IMR-90 (cell line): ENCODE measurements at regions not wholly inside any gene's neighbourhood (a gene's known extent, or its start where the extent isn't known, plus 50 kb on each side); places are given as distances from the start of the nearest gene placed in this dataset.

Experiments
- ATAC-seq: fragments of 200-7000 bp; cut with Tn5 transposase; 2 replicates; pipeline ENCODE4 v1.9.1; 2020; ENCODE audit warnings: low read depth, mild to moderate bottlenecking, moderate library complexity
- BruUV-seq: library from RNA; stranded (reverse); fragments of 400-500 nt; replicated peaks from 2 replicates; lab custom pipeline; 2021; lab: Mats Ljungman, UMichigan
- CTCF ChIA-PET: fragments of 300-600 bp; formaldehyde crosslinking; extraction: SDS; loops from one replicate; lab custom pipeline; 2021; ENCODE audit warnings: antibody characterized with exemption; lab: Yijun Ruan, JAX
- POLR2A ChIA-PET: fragments of 300-600 bp; sonication (Branson Sonifier 250); formaldehyde crosslinking; loops from one replicate; lab custom pipeline; 2022; ENCODE audit warnings: antibody characterized with exemption; ENCODE audit not compliant: unreplicated experiment; lab: Charles Lee
- DNase-seq: peaks from one replicate; pipeline ENCODE4 v3.0.0; 2013
- H2AFZ ChIP-seq: replicated peaks from 2 replicates; pipeline ENCODE3; 2013; ENCODE audit warnings: low read length, mild to moderate bottlenecking; ENCODE audit not compliant: poor library complexity
- H2AK5ac ChIP-seq: 2 replicates; pipeline ENCODE4 v1.6.1; 2013; ENCODE audit warnings: low read depth, low read length, inconsistent platforms
- H2AK9ac ChIP-seq: replicated peaks from 2 replicates; pipeline ENCODE3; 2013; ENCODE audit warnings: mild to moderate bottlenecking, low read depth, low read length, moderate library complexity; ENCODE audit not compliant: poor library complexity
- H2BK120ac ChIP-seq: 2 replicates; pipeline ENCODE4 v1.6.1; 2013; ENCODE audit warnings: low read depth, low read length, inconsistent platforms
- H2BK15ac ChIP-seq: 3 replicates; pipeline ENCODE4 v1.6.1; 2013; ENCODE audit warnings: low read depth, low read length, inconsistent platforms
- H2BK20ac ChIP-seq: 2 replicates; pipeline ENCODE4 v1.6.1; 2013; ENCODE audit warnings: low read depth, mild to moderate bottlenecking, inconsistent platforms, low read length, moderate library complexity
- H2BK5ac ChIP-seq: 2 replicates; pipeline ENCODE4 v1.6.1; 2013; ENCODE audit warnings: mild to moderate bottlenecking, low read depth, low read length, inconsistent platforms; ENCODE audit not compliant: poor library complexity, severe bottlenecking
- H3K14ac ChIP-seq: replicated peaks from 2 replicates; pipeline ENCODE4 v1.6.1; 2013; ENCODE audit warnings: low read depth, low read length, inconsistent platforms
- H3K18ac ChIP-seq: 2 replicates; pipeline ENCODE4 v1.6.1; 2013; ENCODE audit warnings: low read depth, low read length, control low read depth
- H3K23ac ChIP-seq: 2 replicates; pipeline ENCODE4 v1.6.1; 2013; ENCODE audit warnings: low read depth, low read length, inconsistent platforms
- H3K27ac ChIP-seq: 2 replicates; pipeline ENCODE4 v1.5.1; 2013; ENCODE audit warnings: mild to moderate bottlenecking, control low read depth, low read length; ENCODE audit not compliant: insufficient read depth
- H3K27me3 ChIP-seq: 2 replicates; pipeline ENCODE4 v1.6.1; 2013; ENCODE audit warnings: low read length; ENCODE audit not compliant: control insufficient read depth, insufficient read depth
- H3K36me3 ChIP-seq: 2 replicates; pipeline ENCODE4 v1.6.1; 2013; ENCODE audit warnings: low read length, mixed read lengths; ENCODE audit not compliant: control insufficient read depth, insufficient read depth
- H3K4ac ChIP-seq: 2 replicates; pipeline ENCODE4 v1.6.1; 2013; ENCODE audit warnings: low read depth, low read length, inconsistent platforms
- H3K4me1 ChIP-seq: 2 replicates; pipeline ENCODE4 v1.6.1; 2013; ENCODE audit warnings: low read length, mixed read lengths; ENCODE audit not compliant: control insufficient read depth, insufficient read depth
- H3K4me2 ChIP-seq: 2 replicates; pipeline ENCODE4 v1.6.1; 2013; ENCODE audit warnings: low read depth, mild to moderate bottlenecking, control low read depth, low read length, moderate library complexity
- H3K4me3 ChIP-seq: 2 replicates; pipeline ENCODE4 v1.5.1; 2013; ENCODE audit warnings: low read depth, mild to moderate bottlenecking, control low read depth, low read length, moderate library complexity; ENCODE audit not compliant: insufficient read depth
- H3K56ac ChIP-seq: 2 replicates; pipeline ENCODE4 v1.6.1; 2013; ENCODE audit warnings: low read length, inconsistent platforms; ENCODE audit not compliant: insufficient read depth; ENCODE audit errors: extremely low read depth
- H3K79me1 ChIP-seq, 2 experiments: 2 replicates each; pipeline ENCODE4 v1.6.1; 2013; ENCODE audit warnings: low read length in 2 of 2, inconsistent platforms in 1 of 2, low read depth in 1 of 2
- H3K9ac ChIP-seq: 2 replicates; pipeline ENCODE4 v1.6.1; 2013; ENCODE audit warnings: low read depth, low read length, control low read depth
- H3K9me1 ChIP-seq: 2 replicates; pipeline ENCODE4 v1.6.1; 2013; ENCODE audit warnings: low read length, inconsistent platforms; ENCODE audit not compliant: insufficient read depth
- H3K9me3 ChIP-seq: 2 replicates; pipeline ENCODE4 v1.6.1; 2013; ENCODE audit warnings: low read length; ENCODE audit not compliant: control insufficient read depth, insufficient read depth
- H4K20me1 ChIP-seq: 2 replicates; pipeline ENCODE4 v1.6.1; 2013; ENCODE audit warnings: low read length, inconsistent platforms; ENCODE audit not compliant: insufficient read depth
- H4K5ac ChIP-seq: 2 replicates; pipeline ENCODE4 v1.6.1; 2013; ENCODE audit warnings: mild to moderate bottlenecking, low read depth, low read length, control low read depth
- H4K8ac ChIP-seq, 2 experiments: 2 replicates each; pipeline ENCODE4 v1.6.1; 2013; ENCODE audit warnings: low read depth in 2 of 2, low read length in 2 of 2, control low read depth in 1 of 2, inconsistent platforms in 1 of 2
- H4K91ac ChIP-seq: 2 replicates; pipeline ENCODE4 v1.6.1; 2013; ENCODE audit warnings: low read depth, low read length, inconsistent platforms; ENCODE audit not compliant: insufficient read depth
- CHD1 ChIP-seq: IDR thresholded peaks from 2 replicates; pipeline ENCODE4 v1.6.1; 2012; ENCODE audit warnings: low read depth, low read length, improper control_type of control experiment
- ELK1 ChIP-seq: fragments of 150-350 bp; IDR thresholded peaks from 2 replicates; pipeline ENCODE4 v1.6.1; 2016; ENCODE audit warnings: low read depth, mild to moderate bottlenecking, low read length, moderate library complexity, borderline replicate concordance
- MAZ ChIP-seq: IDR thresholded peaks from 2 replicates; pipeline ENCODE4 v1.6.1; 2012; ENCODE audit warnings: low read depth, mild to moderate bottlenecking, low read length, improper control_type of control experiment, moderate library complexity, borderline replicate concordance
- MXI1 ChIP-seq: IDR thresholded peaks from 2 replicates; pipeline ENCODE4 v1.6.1; 2012; ENCODE audit warnings: low read depth, mild to moderate bottlenecking, low read length, moderate library complexity, borderline replicate concordance
- NFE2L2 ChIP-seq: fragments of 150-350 bp; IDR thresholded peaks from 2 replicates; pipeline ENCODE4 v1.6.1; 2016; ENCODE audit warnings: low read depth, mild to moderate bottlenecking, low read length
- RAD21 ChIP-seq: IDR thresholded peaks from 2 replicates; pipeline ENCODE4 v1.6.1; 2012; ENCODE audit warnings: low read length, improper control_type of control experiment
- RCOR1 ChIP-seq: IDR thresholded peaks from 2 replicates; pipeline ENCODE4 v1.6.1; 2012; ENCODE audit warnings: mild to moderate bottlenecking, low read length, improper control_type of control experiment; ENCODE audit not compliant: insufficient replicate concordance
- RFX5 ChIP-seq: IDR thresholded peaks from 2 replicates; pipeline ENCODE4 v1.8.0; 2012; ENCODE audit warnings: low read depth, mild to moderate bottlenecking, low read length, moderate library complexity
- SMC3 ChIP-seq: fragments of 150-350 bp; IDR thresholded peaks from 2 replicates; pipeline ENCODE4 v1.6.1; 2016; ENCODE audit warnings: low read depth, mild to moderate bottlenecking, antibody characterized with exemption, low read length, moderate library complexity
- USF2 ChIP-seq: fragments of 150-350 bp; IDR thresholded peaks from 2 replicates; pipeline ENCODE4 v1.6.1; 2017; ENCODE audit warnings: mild to moderate bottlenecking, antibody characterized with exemption, low read length, low read depth
- WGBS, 2 experiments: methylation state at CpG; one replicate each; pipeline versions ENCODE4 v1.1.5 to v1.1.7; 2013; ENCODE audit warnings: missing lambda C conversion rate in 2 of 2; ENCODE audit not compliant: insufficient read length in 1 of 2; ENCODE audit errors: extremely low coverage in 2 of 2; 5-methylcytosine and 5-hydroxymethylcytosine counted together
- dilution Hi-C: fragments of 300-500 bp; cut with HindIII; formaldehyde crosslinking; loops from one replicate; pipeline ENCODE4 v1.14.3; 2018; ENCODE audit warnings: low sequenced_read_pairs; ENCODE audit not compliant: unreplicated experiment
- in situ Hi-C: fragments of 300-500 bp; cut with MboI; formaldehyde crosslinking; loops from 3 replicates; pipeline ENCODE4 v1.14.3; 2019; ENCODE audit warnings: low sequenced_read_pairs, inconsistent platforms, mixed read lengths
- intact Hi-C: fragments of 100-400 bp; cut with micrococcal nuclease; formaldehyde crosslinking; loops from 2 replicates; pipeline ENCODE4 v1.10.0; 2022

GRCh38 chr12:115852054-115852453 is 425.4 kb downstream of the MED13L start:
- H3K4ac ChIP-seq, result no peak overlapping the region
- dilution Hi-C loops, result no loop called here
- no peak overlapping the region for H2BK5ac ChIP-seq
- no peak overlapping the region for H3K23ac ChIP-seq
- no peaks in the 10 kb centered on the region for H3K36me3 ChIP-seq
- H3K4me1 ChIP-seq, result no peaks in the 10 kb centered on the region
- H3K4me3 ChIP-seq, result no peak overlapping the region
- H3K9ac ChIP-seq, result no peak overlapping the region
- no peak overlapping the region for H4K5ac ChIP-seq
- no peak overlapping the region for H4K91ac ChIP-seq
- no peaks in the 10 kb centered on the region for H3K9me3 ChIP-seq
- no peak overlapping the region for H3K27ac ChIP-seq
- H3K14ac ChIP-seq, result no peak overlapping the region
- H2BK120ac ChIP-seq, result no peak overlapping the region
- TF ChIP-seq MXI1 (no peak), RFX5 (no peak), MAZ (no peak), SMC3 (no peak), CHD1 (no peak), USF2 (no peak), RAD21 (no peak), RCOR1 (no peak), ELK1 (no peak), NFE2L2 (no peak)
- H2BK20ac ChIP-seq, result no peak overlapping the region
- no peaks in the 10 kb centered on the region for H4K20me1 ChIP-seq
- no peaks in the 10 kb centered on the region for H3K9me1 ChIP-seq
- H3K27me3 ChIP-seq, result no peaks in the 10 kb centered on the region
- no peak overlapping the region for H2BK15ac ChIP-seq
- intact Hi-C loops, result no loop called here
- ChIA-PET POLR2A (no interaction called here), CTCF (interaction anchor here (0.6 kb wide), 1 partner anchor 67 kb away, joined by 3 read pairs; no protein-coding TSS in a partner anchor)
- no TSS peak for BruUV-seq
- no peak overlapping the region for H4K8ac ChIP-seq
- no peak overlapping the region for H3K18ac ChIP-seq
- no peak overlapping the region for H2AK9ac ChIP-seq
- in situ Hi-C loops, result no loop called here
- H3K4me2 ChIP-seq, result no peak overlapping the region
- H3K79me1 ChIP-seq, result no peaks in the 10 kb centered on the region
- no peak overlapping the region for H3K56ac ChIP-seq
- DNase-seq (no peak), ATAC-seq (no peak)
- no CpG with 5 or more reads among the region's 1 CpG for WGBS, 2 experiments
- H2AK5ac ChIP-seq, result no peak overlapping the region
- no peak overlapping the region for H2AFZ ChIP-seq
